Parathyroid adenoma (tissue), 2 donors: ENCODE measurements at regions not wholly inside any gene's neighbourhood (a gene's known extent, or its start where the extent isn't known, plus 50 kb on each side); places are given as distances from the start of the nearest gene placed in this dataset.
A peak's percentile ranks its signal among the peaks of the same experiment; 100 is the strongest.

Experiments
- H2AFZ ChIP-seq: fragments of 300-600 bp; sonication (generic); one replicate; pipeline ENCODE4 v1.7.0; 2017; ENCODE audit warnings: antibody characterized with exemption, mild to moderate bottlenecking
- H3K27ac ChIP-seq: fragments of 300-600 bp; sonication (generic); one replicate; pipeline ENCODE4 v1.7.0; 2017
- H3K27me3 ChIP-seq: fragments of 300-600 bp; sonication (generic); one replicate; pipeline ENCODE4 v1.7.0; 2017; ENCODE audit warnings: low read length; ENCODE audit not compliant: control insufficient read depth, insufficient read depth
- H3K36me3 ChIP-seq: fragments of 300-600 bp; sonication (generic); one replicate; pipeline ENCODE4 v1.7.0; 2017; ENCODE audit warnings: low read length; ENCODE audit not compliant: control insufficient read depth, insufficient read depth
- H3K4me1 ChIP-seq: fragments of 300-600 bp; sonication (generic); one replicate; pipeline ENCODE4 v1.7.0; 2017; ENCODE audit warnings: control low read depth
- H3K4me2 ChIP-seq: fragments of 300-600 bp; sonication (generic); one replicate; pipeline ENCODE4 v1.7.0; 2017; ENCODE audit warnings: low read length
- H3K4me3 ChIP-seq: fragments of 300-600 bp; sonication (generic); one replicate; pipeline ENCODE4 v1.7.0; 2017; ENCODE audit warnings: low read depth, low read length
- H3K79me2 ChIP-seq: fragments of 300-600 bp; sonication (generic); one replicate; pipeline ENCODE4 v1.7.0; 2017; ENCODE audit warnings: control low read depth
- H3K9ac ChIP-seq: fragments of 300-600 bp; sonication (generic); one replicate; pipeline ENCODE4 v1.7.0; 2017; ENCODE audit warnings: mild to moderate bottlenecking
- H3K9me3 ChIP-seq: fragments of 300-600 bp; sonication (generic); one replicate; pipeline ENCODE4 v1.7.0; 2017; ENCODE audit warnings: low read length; ENCODE audit not compliant: control insufficient read depth
- TF ChIP-seq, protein P1 (sequence below): fragments of 300-600 bp; sonication (generic); IDR thresholded peaks from one replicate; pipeline ENCODE4 v1.7.0; 2017; ENCODE audit warnings: antibody characterized with exemption, mild to moderate bottlenecking
- donor health status: primary hyperparathyroidism.

GRCh38 chr3:182473191-182473710 is 320.1 kb upstream of the ATP11B start:
- H3K79me2 ChIP-seq: no peaks in the 10 kb centered on the region
- no peaks in the 10 kb centered on the region for H3K36me3 ChIP-seq
- H3K4me3 ChIP-seq: no peak overlapping the region
- H3K27ac ChIP-seq: no peak overlapping the region
- no peak overlapping the region for H3K9ac ChIP-seq
- H2AFZ ChIP-seq: no peak overlapping the region
- no peak overlapping the region for H3K4me2 ChIP-seq
- no peaks in the 10 kb centered on the region for H3K27me3 ChIP-seq
- no peaks in the 10 kb centered on the region for H3K9me3 ChIP-seq
- TF ChIP-seq, protein P1, sequence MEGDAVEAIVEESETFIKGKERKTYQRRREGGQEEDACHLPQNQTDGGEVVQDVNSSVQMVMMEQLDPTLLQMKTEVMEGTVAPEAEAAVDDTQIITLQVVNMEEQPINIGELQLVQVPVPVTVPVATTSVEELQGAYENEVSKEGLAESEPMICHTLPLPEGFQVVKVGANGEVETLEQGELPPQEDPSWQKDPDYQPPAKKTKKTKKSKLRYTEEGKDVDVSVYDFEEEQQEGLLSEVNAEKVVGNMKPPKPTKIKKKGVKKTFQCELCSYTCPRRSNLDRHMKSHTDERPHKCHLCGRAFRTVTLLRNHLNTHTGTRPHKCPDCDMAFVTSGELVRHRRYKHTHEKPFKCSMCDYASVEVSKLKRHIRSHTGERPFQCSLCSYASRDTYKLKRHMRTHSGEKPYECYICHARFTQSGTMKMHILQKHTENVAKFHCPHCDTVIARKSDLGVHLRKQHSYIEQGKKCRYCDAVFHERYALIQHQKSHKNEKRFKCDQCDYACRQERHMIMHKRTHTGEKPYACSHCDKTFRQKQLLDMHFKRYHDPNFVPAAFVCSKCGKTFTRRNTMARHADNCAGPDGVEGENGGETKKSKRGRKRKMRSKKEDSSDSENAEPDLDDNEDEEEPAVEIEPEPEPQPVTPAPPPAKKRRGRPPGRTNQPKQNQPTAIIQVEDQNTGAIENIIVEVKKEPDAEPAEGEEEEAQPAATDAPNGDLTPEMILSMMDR: no peak
- H3K4me1 ChIP-seq: no peaks in the 10 kb centered on the region

DNA sequence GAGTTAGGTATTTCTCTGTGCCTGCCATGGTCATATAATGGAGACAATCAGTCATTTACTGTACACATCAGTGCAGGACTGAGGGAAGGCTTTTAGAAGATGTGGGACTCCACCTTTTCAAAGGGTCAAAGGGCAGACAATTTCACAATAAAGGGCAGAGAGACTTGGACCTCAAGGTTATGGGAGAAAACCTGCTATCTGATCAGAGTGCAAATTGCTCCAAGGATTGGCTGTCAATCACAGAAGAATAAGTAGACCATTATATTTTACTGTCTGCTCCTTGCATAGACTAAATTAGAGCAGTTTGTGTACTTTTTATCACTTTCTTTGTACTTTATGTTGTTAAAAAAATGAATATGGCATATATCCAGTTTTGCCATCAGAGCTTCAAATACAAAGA is 314.9 kb upstream of the ATP11B start:
- Histone ChIP-seq H3K9me3 (no peaks in the 10 kb centered on the region), H3K4me1 (no peaks in the 10 kb centered on the region), H3K79me2 (no peaks in the 10 kb centered on the region), H3K4me3 (no peak overlapping the region), H3K27me3 (no peaks in the 10 kb centered on the region), H2AFZ (no peak overlapping the region), H3K9ac (no peak overlapping the region), H3K36me3 (no peaks in the 10 kb centered on the region), H3K4me2 (no peak overlapping the region), H3K27ac (no peak overlapping the region)
- TF ChIP-seq, protein P1: no peak

- H3K9ac ChIP-seq: no peak overlapping the region
- H3K4me1 ChIP-seq: peaks cover 3% of the 10 kb centered on the region
- H3K79me2 ChIP-seq: no peaks in the 10 kb centered on the region
- TF ChIP-seq, protein P1: no peak
- H3K27me3 ChIP-seq: no peaks in the 10 kb centered on the region
- H3K4me3 ChIP-seq: no peak overlapping the region
- H3K36me3 ChIP-seq: no peaks in the 10 kb centered on the region
- H3K9me3 ChIP-seq: no peaks in the 10 kb centered on the region
- H3K27ac ChIP-seq: no peak overlapping the region
- peak overlapping the region; percentile 45 for H2AFZ ChIP-seq
- H3K4me2 ChIP-seq: no peak overlapping the region
Measured at GRCh38 chr3:182479419-182480336, 313.6 kb upstream of the ATP11B start.

GRCh38 chr3:182482705-182483104 is 310.6 kb upstream of the ATP11B start:
- Histone ChIP-seq H3K4me3 (no peak overlapping the region), H3K36me3 (no peaks in the 10 kb centered on the region), H3K9ac (no peak overlapping the region), H3K27me3 (no peaks in the 10 kb centered on the region), H3K9me3 (no peaks in the 10 kb centered on the region), H3K4me1 (peaks cover 11% of the 10 kb centered on the region), H3K27ac (no peak overlapping the region), H3K4me2 (peak overlapping the region; percentile 32), H2AFZ (peak overlapping the region; percentile 36), H3K79me2 (no peaks in the 10 kb centered on the region)
- TF ChIP-seq, protein P1: no peak
